ENCODE measurements at regions not wholly inside any gene's neighbourhood (a gene's known extent, or its start where the extent isn't known, plus 50 kb on each side); places are given as distances from the start of the nearest gene placed in this dataset.

- DNase-seq (ENCODE audit: low read depth), result no peak
Measured at GRCh38 chr1:232247669-232248068, 382.3 kb downstream of the SIPA1L2 start.

GRCh38 chr1:232244426-232244825 lies 385.5 kb downstream of the SIPA1L2 start:
- DNase-seq (ENCODE audit: low read depth), result no peak

DNA sequence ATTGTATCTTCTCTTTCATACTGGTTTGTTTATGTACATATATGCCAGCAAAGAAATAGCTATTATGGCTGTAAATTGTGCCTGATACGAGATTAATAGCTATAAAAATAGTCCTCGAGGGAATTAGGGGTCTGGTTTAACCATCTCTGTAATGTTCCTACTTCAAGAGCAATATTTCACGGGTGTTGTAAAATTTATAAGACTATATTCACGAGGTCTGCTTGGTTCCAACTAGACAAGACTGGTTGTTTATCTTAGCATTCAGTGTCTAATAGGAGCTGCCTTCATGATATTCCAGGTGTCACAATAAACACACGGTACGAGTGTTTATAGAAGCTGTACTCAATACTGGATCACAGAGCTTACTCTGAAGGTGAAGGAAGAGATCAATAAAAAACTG lies 389.9 kb downstream of the SIPA1L2 start:
- DNase-seq (ENCODE audit: low read depth), result no peak

- DNase-seq (ENCODE audit: low read depth), result no peak
Measured at GRCh38 chr1:232239522-232239921, 390.4 kb downstream of the SIPA1L2 start.

DNA sequence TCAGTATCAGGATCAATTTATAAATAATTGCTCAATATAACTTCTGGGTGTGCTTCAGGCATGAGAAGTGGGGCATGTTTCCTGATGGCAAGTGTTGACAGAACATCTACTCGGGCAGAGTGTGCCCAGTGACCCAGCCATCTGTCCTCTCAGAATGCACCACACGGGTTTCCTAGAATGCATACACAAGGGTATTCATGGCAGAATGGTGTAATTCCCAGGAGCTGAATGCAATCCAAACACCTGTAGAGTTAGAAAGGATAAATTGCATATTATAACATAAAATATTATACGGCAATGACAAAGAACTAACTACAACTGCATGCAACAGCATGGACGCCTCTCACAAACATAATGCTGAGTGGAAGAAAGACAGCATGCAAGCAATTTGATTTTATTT lies 391.9 kb downstream of the SIPA1L2 start:
- DNase-seq (ENCODE audit: low read depth), result no peak

GRCh38 chr1:232227306-232227705 lies 402.6 kb downstream of the SIPA1L2 start:
- DNase-seq (ENCODE audit: low read depth), result no peak

GRCh38 chr1:232226197-232226712 lies 403.7 kb downstream of the SIPA1L2 start:
- DNase-seq (ENCODE audit: low read depth), result no peak

DNA sequence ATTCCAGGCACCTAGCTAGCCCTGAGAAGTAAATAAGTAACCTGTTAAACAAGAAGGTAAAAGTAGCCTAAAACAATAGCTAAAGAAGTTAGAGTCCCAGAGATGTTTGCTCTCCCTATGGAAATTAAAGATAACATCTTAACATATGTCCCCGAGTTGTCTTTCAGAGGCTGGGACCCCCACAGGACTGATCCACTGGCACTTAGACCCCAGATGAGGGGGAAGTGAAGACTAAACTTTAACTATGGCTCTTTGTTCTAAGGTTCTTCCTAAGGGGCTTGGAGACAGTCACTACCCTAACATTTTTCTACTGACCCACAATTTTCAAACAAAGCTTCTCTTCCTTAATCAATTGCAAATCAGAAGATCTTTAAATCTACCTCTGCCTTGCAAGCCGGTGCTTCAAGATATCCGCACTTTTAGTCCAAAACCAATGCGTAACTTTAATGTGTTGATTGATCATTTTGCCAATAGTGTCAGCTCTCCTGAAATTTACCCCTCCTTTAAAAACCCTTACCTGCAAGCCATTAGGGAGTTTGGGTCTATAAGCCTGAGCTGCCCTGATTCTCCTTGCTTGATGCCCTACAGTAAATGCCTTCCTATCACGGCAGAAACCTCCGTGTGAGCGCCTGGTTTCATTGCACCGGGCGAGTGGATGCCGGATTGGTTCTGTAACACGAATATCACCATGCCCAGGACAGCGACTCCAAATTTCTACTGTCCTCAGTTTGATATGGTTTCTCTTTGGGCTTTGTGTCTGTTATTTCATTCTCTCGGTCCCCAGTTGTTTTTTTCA lies 404.4 kb downstream of the SIPA1L2 start:
- no peak for DNase-seq (ENCODE audit: low read depth)

DNA sequence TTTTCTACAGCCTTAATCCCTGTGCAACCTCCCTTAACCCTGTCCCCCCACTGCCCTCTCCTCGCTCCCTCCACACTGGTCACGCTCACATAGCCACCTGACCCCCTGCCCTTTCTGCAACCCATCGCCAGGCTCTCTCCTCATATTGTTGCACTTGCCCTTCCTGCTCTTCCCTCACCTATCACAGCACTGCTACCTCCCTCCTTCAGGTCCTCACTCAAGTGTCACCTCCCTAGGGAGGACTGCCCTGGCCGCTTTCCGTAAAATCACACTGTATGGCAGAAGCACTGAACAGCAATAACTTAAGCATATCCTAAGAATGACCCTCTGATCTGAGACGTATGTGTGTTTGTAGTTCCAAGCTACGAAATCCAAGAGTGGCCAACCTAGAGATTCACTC lies 406.0 kb downstream of the SIPA1L2 start:
- no peak for DNase-seq (ENCODE audit: low read depth)

DNA sequence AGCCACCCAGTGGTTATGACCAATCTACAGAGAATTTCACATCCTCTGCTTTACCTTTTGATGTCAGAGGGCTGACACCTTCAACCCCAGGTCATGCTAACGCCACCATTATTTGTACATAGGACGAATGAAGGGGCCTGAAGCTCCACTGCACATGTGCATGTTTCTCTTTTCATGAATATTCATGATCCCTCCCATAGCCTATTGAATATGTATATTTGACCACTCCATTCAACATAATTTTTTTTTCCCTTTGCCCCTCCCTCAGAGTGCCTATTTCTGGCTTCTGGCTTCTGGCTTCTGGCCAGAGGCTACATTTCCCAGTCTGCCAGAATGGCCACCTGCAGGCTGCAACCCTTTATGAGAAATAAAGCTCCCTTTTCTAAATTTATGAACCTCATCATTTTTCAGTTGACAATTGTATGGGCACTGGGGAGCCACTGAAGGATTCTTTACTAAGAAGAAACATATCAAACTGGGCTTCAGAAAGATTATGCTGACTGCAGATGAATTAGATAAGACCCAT lies 406.7 kb downstream of the SIPA1L2 start:
- no peak for DNase-seq (ENCODE audit: low read depth)

GRCh38 chr1:232222614-232223013 lies 407.3 kb downstream of the SIPA1L2 start:
- DNase-seq (ENCODE audit: low read depth), result no peak

GRCh38 chr1:232221802-232222499 lies 408.0 kb downstream of the SIPA1L2 start:
- DNase-seq (ENCODE audit: low read depth), result no peak

- no peak for DNase-seq (ENCODE audit: low read depth)
Measured at GRCh38 chr1:232218955-232219865, 410.7 kb downstream of the SIPA1L2 start.

DNA sequence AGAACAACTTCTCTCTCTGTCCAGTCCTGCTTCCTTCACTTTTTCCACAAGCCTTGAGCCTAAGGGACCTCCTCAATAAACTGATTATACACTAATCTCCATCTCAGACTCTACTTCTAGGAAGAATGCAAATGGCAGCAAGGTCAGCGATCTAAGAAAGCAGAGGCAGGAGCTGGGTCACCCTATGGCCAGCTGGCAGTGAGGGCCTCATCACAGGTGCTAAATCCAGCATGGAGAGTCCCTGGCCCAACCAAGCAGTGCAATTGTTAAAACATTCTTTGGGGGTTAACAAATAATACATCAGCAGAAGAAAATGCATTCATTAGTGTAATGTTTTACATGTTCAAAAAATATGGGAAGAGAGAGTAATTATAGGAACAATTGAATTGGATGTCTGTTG lies 416.0 kb downstream of the SIPA1L2 start:
- no peak for DNase-seq (ENCODE audit: low read depth)

DNA sequence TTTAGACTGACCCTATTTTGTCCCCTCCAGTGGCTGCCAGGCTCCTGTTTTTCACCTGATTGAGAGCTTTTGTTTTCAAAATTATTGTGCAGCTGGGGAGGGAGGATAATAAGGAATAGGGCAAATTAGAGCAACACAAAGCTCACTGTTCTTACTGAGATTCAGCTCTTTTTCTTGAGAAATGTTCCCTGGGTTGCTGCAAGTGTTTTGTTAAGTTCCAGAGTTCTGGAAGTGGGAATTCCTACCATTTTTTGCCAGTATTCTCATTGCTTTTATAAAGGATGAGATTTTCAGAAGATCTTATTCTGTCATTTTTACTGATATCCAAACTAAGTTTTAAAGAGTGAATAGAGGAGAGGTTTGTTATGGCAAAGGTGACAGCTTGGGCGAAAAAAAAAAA lies 417.7 kb downstream of the SIPA1L2 start:
- no peak for DNase-seq (ENCODE audit: low read depth)

DNA sequence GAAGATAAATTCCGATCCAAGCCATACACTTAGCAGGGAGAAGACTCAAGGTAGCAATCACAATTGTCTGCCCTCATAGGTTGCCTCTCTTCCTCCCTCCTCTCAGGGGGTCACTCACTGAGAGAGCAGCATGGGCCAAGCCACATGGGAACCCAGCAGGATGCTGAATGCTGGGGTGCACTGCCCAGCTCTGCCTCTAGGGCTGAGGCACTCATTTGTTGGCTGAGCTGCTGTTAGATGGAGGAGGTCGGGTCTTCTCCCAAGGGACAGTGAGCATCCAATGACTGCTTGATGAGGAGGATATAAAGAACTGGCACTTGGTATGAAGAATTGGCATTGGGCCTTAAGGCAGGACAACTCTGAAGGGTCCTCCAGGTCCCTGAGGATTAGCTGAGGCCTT lies 418.8 kb downstream of the SIPA1L2 start:
- DNase-seq (ENCODE audit: low read depth), result no peak

DNA sequence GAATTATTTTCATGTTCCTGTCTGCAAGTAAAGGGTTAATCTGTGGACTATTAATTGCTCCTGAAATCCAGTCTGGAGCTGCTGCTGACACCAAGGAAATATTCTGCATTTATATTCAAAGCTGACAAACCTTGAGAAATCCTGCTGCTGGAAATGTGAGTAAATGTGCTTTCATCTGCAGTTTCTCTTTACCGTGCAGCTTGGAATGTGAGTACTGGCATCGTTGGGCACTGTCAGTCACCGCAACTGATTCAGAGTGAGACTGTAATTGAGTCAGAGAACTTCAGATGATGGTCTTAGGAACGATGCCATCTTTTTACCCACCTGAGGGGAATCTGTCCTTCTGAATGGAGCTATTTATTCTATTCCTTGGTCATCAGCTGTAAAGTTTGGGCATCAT lies 420.6 kb downstream of the SIPA1L2 start:
- DNase-seq (ENCODE audit: low read depth), result no peak

GRCh38 chr1:232207073-232207866 lies 422.7 kb downstream of the SIPA1L2 start:
- DNase-seq (ENCODE audit: low read depth), result no peak

DNA sequence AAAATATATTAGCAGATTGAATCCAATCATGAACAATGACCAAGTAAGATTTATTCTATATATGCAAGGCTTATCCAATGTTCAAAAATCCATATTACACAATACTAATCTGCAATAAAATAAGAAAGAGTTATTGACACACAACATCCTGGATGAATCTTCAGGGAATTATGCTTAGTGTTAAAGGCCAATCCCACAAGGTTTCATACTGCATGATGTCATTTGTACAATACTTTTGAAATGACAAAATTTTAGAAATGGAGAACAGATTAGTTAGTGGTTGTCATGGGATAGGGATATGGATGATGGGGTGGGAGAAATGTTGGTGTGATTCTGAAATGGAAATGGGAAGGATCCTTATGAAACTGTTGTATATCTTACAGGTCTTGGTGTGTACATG lies 425.7 kb downstream of the SIPA1L2 start:
- DNase-seq (ENCODE audit: low read depth), result no peak

- DNase-seq (ENCODE audit: low read depth), result no peak
Measured at GRCh38 chr1:232201024-232201423, 428.9 kb downstream of the SIPA1L2 start.

- no peak for DNase-seq (ENCODE audit: low read depth)
Measured at GRCh38 chr1:232196042-232196441, 433.9 kb downstream of the SIPA1L2 start.
